CD1c-positive myeloid dendritic cell (primary cell): ENCODE measurements at regions not wholly inside any gene's neighbourhood (a gene's known extent, or its start where the extent isn't known, plus 50 kb on each side); places are given as distances from the start of the nearest gene placed in this dataset.

ENCODE experiments used
- DNase-seq: peaks from one replicate; pipeline ENCODE4 v3.0.0-alpha.2; 2016; ENCODE audit errors: extremely low spot score

DNA sequence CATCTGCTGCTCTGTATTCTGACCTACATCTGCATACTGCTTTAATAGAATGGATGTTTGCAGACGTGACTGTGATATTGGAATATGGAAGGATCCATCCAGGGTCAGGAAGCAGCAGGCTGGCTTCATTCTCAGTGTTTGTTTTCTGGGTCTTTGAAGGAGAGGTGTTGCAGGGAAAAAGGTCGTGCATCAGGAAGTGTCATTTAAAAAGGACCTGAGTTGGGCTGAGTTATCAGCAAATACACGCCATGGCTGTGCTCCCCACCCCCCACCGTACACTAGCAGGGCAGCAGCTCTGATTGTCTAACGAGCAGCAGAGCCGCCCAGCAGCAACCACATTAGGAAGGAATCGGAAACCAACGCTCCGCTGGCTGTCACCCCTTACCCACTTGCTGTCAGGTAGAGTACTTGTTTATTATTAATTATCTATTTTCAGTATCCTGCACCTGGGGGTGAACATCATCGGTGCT lies 63.1 kb upstream of the STEAP1B start:
- no peak for DNase-seq

GRCh38 chr7:22561895-22562593 lies 62.1 kb upstream of the STEAP1B start:
- no peak for DNase-seq

- DNase-seq, result no peak
Observed at GRCh38 chr7:22561321-22561811, 61.4 kb upstream of the STEAP1B start.

GRCh38 chr7:22559829-22560489 lies 60.0 kb upstream of the STEAP1B start:
- peak; percentile 85 for DNase-seq

DNA sequence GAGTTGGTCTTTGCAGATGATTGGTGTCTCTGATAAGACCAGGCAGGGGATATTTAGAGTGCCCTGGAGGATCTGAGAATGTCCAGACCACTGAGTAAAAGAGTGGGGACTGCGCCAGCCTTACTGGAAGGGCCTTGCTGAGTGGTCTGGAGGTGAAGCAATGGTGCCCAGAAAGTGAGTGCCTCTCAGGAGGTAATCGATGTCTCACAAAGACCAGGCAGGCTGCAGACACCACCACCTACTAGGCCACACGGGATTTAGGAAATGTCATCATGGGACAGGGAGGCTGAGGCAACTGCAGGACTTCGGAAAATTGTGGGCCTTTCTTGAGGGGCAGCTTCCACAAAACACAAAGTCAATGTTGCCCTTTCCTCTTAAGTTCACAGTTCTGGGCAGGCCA lies 57.2 kb upstream of the STEAP1B start:
- DNase-seq, result no peak

DNA sequence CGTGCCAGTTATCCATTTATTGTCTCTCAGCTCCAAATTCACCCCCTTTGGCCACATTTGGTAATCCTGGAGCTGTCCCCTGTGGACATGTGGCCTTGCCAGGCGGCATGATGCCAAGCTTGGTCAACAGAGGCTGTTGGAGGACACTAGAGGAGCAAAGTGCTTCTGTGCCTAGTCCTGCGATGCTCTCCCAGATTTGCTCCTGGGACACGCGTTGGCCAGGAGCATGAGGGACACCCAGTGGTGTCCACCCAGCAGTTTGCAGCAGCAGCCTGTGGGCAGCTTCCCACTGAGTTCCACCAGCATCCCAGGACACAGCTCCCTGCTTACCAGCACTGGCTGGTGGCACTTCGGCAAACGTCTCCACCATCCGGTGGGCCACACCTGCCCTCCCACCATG lies 55.5 kb upstream of the STEAP1B start:
- DNase-seq, result no peak

- DNase-seq, result no peak
Observed at GRCh38 chr7:22554184-22554583, 54.2 kb upstream of the STEAP1B start.

- DNase-seq, result no peak
Observed at GRCh38 chr7:22551768-22552513, 52.0 kb upstream of the STEAP1B start.

DNA sequence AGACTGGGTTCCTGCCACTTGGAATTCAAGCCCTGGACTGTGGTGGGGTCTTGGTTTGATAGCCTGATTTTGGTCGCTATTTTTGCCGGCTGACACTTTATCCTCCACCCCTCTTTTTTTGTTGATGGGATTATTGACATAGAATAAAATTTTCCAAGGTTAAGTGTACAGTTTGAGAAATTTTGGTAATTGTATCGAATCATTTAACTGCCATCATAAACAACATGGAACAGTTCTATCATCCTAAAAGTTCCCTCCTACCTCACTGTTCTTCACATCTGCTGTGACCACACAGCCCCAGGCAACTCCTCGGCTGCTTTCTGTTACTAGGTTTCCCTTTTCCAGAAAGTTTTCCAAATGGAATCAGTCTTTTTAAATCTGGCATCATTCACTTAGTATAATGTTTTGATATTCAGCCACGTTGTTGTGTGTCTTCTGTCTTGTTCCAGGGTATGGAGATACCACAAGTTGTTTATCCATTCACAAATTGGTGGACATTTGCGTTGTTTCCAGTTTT lies 50.6 kb upstream of the STEAP1B start:
- DNase-seq, result no peak

DNA sequence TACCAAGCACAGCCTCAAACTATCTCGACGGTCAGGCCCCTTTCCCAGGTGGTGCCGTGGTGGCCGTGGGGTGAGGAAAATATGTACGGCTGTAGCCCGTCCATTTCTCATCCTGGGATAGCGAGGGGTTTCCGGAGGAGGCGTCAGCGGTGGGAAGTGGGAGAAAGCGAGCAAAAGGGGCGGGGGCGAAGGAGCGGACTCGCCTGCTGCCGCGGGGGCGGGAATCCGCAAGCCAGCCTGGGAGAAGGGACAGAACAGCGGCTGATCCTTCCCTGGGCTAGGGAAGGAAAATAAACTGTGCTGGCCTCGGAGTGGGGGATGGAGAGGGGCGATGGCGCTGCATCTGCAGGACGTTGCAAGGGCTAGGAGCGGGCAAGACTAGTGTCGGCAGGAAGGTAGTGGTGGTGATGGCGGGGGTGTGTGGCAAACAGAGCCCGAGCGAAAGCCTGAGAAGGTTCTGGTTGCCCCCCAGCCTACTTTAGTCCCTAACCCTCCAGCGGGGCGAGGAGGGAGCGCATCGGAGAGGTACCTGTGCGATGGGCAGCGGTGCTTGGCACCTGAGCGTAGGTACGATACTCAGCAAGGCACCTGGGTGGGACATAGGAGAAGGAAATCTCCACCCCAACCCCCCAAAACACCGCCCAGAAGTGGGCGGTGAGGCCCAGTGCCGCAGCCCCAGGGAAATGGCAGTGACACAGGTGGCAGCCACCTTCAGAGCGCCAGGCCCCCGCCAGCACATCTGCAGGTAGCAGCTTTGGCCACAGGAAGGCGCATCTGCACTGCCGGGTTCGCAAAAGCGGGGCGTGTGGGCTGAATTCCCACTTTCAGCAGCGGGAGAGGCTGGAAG lies 49.9 kb upstream of the STEAP1B start:
- DNase-seq, result peak; percentile 53
